Femur (tissue), 1 donor: ENCODE measurements at regions not wholly inside any gene's neighbourhood (a gene's known extent, or its start where the extent isn't known, plus 50 kb on each side); places are given as distances from the start of the nearest gene placed in this dataset.
"Not testable (repeated sequence)": the region's sequence is repeated elsewhere in the genome, so short reads cannot be mapped to it uniquely, and the experiment has no call there.

Experiments used
- DNase-seq: peaks from one replicate; pipeline ENCODE4 v3.0.0-alpha.2; 2017

GRCh38 chr22:22193923-22194322, 50.7 kb upstream of the VPREB1 start:
- DNase-seq: no peak

- not testable (repeated sequence) for DNase-seq
Observed at GRCh38 chr22:22193462-22193861, 51.1 kb upstream of the VPREB1 start.

- DNase-seq: not testable (repeated sequence)
Observed at GRCh38 chr22:22193006-22193405, 51.6 kb upstream of the VPREB1 start.

DNA sequence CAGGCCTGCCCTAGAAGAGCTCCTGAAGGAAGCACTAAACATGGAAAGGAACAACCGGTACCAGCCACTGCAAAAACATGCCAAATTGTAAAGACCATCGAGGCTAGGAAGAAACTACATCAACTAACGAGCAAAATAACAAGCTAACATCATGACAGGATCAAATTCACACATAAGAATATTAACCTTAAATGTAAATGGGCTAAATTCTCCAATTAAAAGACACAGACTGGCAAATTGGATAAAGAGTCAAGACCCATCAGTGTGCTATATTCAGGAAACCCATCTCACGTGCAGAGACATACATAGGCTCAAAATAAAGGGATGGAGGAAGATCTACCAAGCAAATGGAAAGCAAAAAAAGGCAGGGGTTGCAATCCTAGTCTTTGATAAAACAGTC, 54.8 kb upstream of the VPREB1 start:
- not testable (repeated sequence) for DNase-seq

GRCh38 chr22:22187863-22188262, 56.7 kb upstream of the VPREB1 start:
- not testable (repeated sequence) for DNase-seq

DNA sequence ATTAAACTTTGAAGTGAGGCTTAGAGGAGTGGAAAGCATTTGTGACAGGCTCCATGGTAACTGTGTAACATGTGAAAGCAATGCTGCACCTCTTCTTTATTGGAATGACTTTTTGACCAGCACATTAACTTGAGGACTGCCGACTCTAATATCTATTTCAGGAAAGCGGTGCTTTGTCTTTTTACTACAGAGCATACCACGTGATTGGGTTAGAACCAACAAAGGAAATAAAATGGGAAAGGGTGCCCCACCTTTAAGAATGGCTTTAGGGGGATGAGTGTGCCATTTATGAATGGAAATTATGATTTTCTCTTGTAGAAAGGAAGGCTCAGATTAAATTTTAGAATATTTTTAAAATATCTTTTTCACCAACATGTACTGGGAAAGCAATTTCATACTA, 57.3 kb upstream of the VPREB1 start:
- DNase-seq: no peak

DNA sequence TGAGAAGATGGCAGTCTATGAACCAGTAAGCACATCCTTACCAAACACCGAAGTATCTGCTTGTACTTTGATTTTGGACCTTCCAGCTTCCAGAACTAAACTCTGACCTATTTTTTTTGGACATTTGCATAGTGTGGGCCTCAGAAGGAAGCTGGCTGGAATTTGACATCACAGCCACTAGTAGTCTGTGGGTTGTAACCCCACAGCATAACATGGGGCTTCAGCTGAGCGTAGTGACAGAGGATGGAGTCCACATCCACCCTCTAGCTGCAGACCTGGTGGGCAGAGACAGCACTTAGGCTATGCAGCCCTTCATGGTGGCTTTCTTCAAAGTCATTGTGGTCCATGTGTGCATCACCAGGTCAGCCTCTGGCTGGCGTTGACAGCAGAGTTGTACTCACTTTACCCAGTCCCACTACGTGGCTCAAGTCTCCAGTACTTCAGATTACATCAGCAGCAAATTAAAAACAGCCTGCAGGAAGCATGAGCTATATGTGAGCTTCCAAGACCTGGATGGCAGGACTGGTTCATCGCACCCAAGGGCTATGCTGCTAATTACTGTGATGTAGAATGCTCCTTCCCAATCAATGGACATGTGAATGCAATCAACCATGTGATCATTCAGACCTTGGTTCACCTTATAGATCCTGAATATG, 58.6 kb upstream of the VPREB1 start:
- DNase-seq: no peak

GRCh38 chr22:22185217-22185616, 59.4 kb upstream of the VPREB1 start:
- DNase-seq: no peak

GRCh38 chr22:22184277-22184807, 60.2 kb upstream of the VPREB1 start:
- DNase-seq: no peak

- no peak for DNase-seq
Observed at GRCh38 chr22:22182990-22183264, 61.7 kb upstream of the VPREB1 start.

GRCh38 chr22:22182218-22182989, 62.2 kb upstream of the VPREB1 start:
- DNase-seq: no peak

DNA sequence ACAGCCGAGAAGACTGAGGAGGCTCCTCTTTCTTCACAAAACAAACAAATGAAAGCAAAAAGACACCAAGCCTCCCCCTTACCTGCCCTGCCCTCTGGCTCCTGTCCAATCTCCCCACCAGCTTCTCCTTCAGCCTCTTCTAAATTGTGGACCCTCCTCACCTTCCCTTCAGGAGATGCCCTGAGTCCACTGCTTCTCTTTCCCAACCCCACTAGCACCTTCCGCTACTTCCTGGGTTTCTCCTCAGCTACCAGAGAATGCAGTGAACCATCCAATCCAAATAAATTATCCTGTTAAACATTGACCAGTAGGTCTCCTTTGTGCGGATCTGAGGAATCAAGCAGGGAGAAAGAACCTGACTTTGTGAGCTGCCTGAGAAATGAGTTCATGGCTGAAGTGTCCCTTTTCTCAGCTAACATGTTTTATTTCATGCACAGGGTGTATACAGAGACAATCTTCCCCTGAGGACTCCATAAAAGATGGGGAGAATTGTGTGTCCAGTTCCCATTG, 63.2 kb upstream of the VPREB1 start:
- DNase-seq: no peak

DNA sequence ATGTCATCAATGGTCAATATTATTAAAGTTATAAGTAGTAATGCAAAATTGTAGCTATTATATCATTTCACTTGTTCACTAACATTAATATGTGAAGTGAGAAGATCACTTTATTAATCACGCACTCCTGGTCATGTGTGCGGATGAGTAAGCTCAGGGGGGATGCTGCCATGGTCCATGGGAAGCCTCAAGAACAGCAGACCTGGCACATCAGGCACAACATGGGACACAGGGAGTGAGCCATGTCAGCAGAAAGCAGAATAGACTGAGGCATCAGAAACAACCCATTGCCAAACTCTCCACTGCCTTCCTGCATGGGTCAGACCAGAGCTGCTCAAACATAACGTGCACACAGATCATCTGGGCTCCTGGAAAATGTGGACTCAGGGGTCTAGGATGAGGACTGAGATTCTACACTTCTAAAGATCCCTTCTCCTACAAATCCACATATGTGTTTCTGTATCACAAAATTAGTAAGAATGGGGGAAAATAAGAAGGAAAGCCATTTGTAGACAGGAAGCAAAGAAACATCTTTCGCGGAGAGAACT, 63.8 kb upstream of the VPREB1 start:
- DNase-seq: no peak

GRCh38 chr22:22179858-22180257, 64.7 kb upstream of the VPREB1 start:
- no peak for DNase-seq

GRCh38 chr22:22178992-22179391, 65.6 kb upstream of the VPREB1 start:
- DNase-seq: no peak

GRCh38 chr22:22178355-22178965, 66.1 kb upstream of the VPREB1 start:
- DNase-seq: no peak

DNA sequence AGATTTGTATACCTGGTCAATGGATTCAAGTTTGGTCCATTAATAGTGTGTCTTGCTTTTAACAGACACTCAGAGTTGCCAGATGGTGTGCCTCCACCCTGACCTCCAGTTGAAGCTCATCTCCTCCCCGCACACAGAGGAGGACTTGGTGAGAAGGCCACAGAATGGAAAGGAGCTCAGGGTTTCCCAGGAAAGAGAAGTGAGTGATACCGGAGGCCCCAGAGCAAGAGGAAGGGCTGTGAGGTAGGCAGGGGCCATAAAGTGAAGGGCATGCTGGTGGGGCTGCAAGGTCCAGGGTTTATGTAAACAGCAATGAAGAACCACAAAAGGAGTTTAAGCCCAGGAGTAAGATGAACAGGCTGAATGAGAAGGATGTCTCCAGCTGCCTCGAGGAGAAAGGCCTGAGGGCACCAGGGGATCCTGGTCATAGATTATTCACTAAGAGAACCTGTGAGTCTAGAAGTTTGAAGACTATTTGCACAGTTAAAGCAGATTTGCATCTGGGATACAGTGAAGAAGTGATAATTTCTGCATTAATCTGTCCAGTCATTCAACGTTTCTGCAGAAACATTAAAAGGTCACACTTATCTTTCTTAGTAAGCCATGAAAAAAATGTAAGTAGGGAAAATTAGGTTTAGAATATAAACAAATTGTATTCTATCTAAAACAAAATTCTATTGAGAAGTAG, 67.5 kb upstream of the VPREB1 start:
- DNase-seq: no peak

DNA sequence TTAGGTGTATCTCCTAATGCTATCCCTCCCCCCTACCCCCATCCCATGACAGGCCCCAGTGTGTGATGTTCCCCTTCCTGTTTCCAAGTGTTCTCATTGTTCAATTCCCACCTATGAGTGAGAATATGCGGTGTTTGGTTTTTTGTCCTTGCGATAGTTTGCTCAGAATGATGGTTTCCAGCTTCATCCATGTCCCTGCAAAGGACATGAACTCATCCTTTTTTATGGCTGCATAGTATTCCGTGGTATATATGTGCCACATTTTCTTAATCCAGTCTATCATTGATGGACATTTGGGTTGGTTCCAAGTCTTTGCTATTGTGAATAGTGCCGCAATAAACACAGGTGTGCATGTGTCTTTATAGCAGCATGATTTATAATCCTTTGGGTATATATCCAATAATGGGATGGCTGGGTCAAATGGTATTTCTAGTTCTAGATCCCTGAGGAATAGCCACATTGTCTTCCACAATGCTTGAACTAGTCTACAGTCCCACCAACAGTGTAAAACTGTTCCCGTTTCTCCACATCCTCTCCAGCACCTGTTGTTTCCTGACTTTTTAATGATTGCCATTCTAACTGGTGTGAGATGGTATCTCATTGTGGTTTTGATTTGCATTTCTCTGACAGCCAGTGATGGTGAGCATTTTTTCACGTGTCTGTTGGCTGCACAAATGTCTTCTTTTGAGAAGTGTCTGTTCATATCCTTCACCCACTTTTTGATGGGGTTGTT, 71.5 kb upstream of the VPREB1 start:
- DNase-seq: not testable (repeated sequence)

DNA sequence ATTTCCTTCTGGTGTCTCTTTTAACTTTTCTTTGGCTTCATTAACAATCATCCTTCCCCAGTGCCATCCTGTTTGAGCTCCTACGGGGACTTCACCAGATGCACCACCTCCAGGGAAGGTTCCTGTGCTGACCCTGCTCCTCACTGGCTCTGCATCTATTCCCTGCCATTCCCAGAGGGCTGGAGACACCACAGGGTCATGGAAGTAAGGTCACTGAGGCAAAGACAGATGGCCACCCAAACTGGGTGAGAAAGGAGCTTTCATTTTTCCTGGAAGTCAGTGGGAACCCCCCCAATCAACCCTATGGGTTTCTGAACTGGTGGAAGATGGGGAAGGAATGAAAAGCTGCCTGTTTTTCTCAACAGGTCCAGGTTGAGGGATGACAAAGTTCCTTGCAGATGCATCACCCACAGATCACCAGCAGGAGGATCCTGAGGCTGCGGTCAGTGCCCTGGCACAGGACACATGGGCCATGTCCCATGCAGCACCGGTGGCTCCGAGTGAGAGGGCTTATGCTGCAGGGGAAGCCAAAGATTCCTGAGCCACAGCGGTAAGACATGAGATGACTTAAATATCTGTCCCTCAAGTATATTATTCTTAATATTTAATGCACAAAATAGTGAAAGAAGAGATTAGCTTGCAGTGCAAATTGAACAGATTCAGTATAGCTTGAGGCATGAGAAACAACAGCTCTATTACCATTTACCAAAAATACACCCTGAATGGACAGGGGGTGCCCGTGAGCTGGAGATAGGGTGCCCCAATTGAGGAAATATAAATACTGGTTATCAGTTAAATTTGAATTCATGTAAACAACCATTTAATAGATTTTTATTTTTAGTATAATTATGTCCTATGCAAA, 73.0 kb upstream of the VPREB1 start:
- no peak for DNase-seq

DNA sequence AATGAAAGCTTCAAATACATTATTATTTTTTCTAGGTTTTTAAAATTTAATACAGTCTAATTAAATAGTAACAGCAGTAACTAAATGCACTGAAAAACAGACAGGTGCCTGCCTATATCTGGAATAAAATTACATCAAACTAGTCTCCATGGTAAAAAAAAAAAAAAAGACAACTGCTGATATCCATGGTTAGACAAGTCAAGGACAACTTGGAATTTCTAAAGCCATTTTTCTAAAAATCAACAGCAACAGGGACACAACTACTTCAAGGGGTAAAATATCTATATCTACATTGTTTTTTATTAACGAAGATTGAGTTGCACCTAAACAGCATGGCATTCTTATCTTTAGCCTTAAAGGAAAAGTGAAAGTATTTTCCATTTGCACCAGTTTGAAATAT, 74.7 kb upstream of the VPREB1 start:
- DNase-seq: no peak
